Right atrium auricular region (tissue), 2 donors: ENCODE measurements at regions not wholly inside any gene's neighbourhood (a gene's known extent, or its start where the extent isn't known, plus 50 kb on each side); places are given as distances from the start of the nearest gene placed in this dataset.

Experiments
- DNase-seq: peaks from one replicate; pipeline ENCODE4 v3.0.0-alpha.2; 2019; ENCODE audit warnings: low spot score
- H3K27ac ChIP-seq, 2 donors: fragments of 200-600 bp; sonication (generic); 1 replicate in 1 of 2; 2 replicates in 1 of 2; pipeline ENCODE4 v1.5.1; 2016 to 2019
- H3K27me3 ChIP-seq, 2 donors: fragments of 200-600 bp; sonication (generic); one replicate each; pipeline versions ENCODE4 v1.5.1 to v1.6.0; 2017 to 2019
- H3K36me3 ChIP-seq: fragments of 200-600 bp; sonication (generic); one replicate; pipeline ENCODE4 v1.5.1; 2016
- H3K4me1 ChIP-seq, 2 donors: fragments of 200-600 bp; sonication (generic); one replicate each; pipeline versions ENCODE4 v1.5.1 to v1.6.0; 2017 to 2019
- H3K4me3 ChIP-seq, 2 donors: fragments of 200-600 bp; sonication (generic); 1 replicate in 1 of 2; 2 replicates in 1 of 2; pipeline ENCODE4 v1.5.1; 2017 to 2019; ENCODE audit warnings: mild to moderate bottlenecking in 1 of 2, moderate library complexity in 1 of 2
- H3K9me3 ChIP-seq, 2 donors: fragments of 200-600 bp; sonication (generic); one replicate each; pipeline ENCODE4 v1.5.1; 2019
- TF ChIP-seq, protein P1 (sequence below), 2 donors: fragments of 200-600 bp; sonication (generic); IDR thresholded peaks; one replicate each; pipeline ENCODE4 v1.5.1; 2019; ENCODE audit warnings: antibody characterized with exemption in 2 of 2

DNA sequence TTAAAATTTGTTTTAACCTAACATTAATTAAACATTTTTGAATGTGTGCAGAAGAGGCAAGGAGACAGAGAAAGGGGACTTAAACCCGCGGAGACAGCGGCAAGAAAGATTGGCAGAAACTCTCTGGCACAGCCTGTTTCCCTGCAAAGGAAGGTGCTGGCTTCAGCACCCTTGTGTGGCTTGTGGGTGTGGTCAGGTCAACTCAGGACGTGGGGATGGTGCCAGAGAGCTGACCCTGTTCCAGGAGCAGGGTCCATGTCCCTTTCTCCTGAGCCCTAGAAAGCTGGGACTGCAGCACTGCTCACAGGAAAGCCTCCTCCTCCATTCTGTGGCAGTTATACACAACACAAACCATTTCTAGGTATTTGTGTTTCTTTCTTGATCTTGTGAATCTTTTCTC, 176.2 kb upstream of the ST6GAL2 start:
- Histone ChIP-seq H3K27ac (no peak overlapping the region), H3K4me1 (no peaks in the 10 kb centered on the region), H3K27me3 (no peaks in the 10 kb centered on the region), H3K36me3 (no peaks in the 10 kb centered on the region), H3K9me3 (no peaks in the 10 kb centered on the region), H3K4me3 (no peak overlapping the region)
- no peak for DNase-seq
- TF ChIP-seq, protein P1, sequence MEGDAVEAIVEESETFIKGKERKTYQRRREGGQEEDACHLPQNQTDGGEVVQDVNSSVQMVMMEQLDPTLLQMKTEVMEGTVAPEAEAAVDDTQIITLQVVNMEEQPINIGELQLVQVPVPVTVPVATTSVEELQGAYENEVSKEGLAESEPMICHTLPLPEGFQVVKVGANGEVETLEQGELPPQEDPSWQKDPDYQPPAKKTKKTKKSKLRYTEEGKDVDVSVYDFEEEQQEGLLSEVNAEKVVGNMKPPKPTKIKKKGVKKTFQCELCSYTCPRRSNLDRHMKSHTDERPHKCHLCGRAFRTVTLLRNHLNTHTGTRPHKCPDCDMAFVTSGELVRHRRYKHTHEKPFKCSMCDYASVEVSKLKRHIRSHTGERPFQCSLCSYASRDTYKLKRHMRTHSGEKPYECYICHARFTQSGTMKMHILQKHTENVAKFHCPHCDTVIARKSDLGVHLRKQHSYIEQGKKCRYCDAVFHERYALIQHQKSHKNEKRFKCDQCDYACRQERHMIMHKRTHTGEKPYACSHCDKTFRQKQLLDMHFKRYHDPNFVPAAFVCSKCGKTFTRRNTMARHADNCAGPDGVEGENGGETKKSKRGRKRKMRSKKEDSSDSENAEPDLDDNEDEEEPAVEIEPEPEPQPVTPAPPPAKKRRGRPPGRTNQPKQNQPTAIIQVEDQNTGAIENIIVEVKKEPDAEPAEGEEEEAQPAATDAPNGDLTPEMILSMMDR (IDR thresholded peaks at IDR 0.05) = no peak

- H3K36me3 ChIP-seq = no peaks in the 10 kb centered on the region
- H3K4me3 ChIP-seq = no peak overlapping the region
- TF ChIP-seq, protein P1 (IDR thresholded peaks at IDR 0.05) = no peak
- no peak for DNase-seq
- H3K27ac ChIP-seq = no peak overlapping the region
- no peaks in the 10 kb centered on the region for H3K4me1 ChIP-seq
- H3K27me3 ChIP-seq = no peaks in the 10 kb centered on the region
- H3K9me3 ChIP-seq = no peaks in the 10 kb centered on the region
These were observed 176.7 kb upstream of the ST6GAL2 start for GRCh38 chr2:107062599-107063220.

- Histone ChIP-seq H3K9me3 (no peaks in the 10 kb centered on the region), H3K4me3 (no peak overlapping the region), H3K36me3 (no peaks in the 10 kb centered on the region), H3K27ac (no peak overlapping the region), H3K27me3 (no peaks in the 10 kb centered on the region), H3K4me1 (no peaks in the 10 kb centered on the region)
- TF ChIP-seq, protein P1 (IDR thresholded peaks at IDR 0.05) = no peak
- DNase-seq = no peak
These were observed 177.3 kb upstream of the ST6GAL2 start for GRCh38 chr2:107063228-107063627.

- TF ChIP-seq, protein P1 (IDR thresholded peaks at IDR 0.05) = no peak
- no peak overlapping the region for H3K27ac ChIP-seq
- no peak overlapping the region for H3K4me3 ChIP-seq
- H3K4me1 ChIP-seq = no peaks in the 10 kb centered on the region
- H3K27me3 ChIP-seq = no peaks in the 10 kb centered on the region
- no peak for DNase-seq
- no peaks in the 10 kb centered on the region for H3K36me3 ChIP-seq
- no peaks in the 10 kb centered on the region for H3K9me3 ChIP-seq
These were observed 178.8 kb upstream of the ST6GAL2 start for GRCh38 chr2:107064750-107065149.

DNA sequence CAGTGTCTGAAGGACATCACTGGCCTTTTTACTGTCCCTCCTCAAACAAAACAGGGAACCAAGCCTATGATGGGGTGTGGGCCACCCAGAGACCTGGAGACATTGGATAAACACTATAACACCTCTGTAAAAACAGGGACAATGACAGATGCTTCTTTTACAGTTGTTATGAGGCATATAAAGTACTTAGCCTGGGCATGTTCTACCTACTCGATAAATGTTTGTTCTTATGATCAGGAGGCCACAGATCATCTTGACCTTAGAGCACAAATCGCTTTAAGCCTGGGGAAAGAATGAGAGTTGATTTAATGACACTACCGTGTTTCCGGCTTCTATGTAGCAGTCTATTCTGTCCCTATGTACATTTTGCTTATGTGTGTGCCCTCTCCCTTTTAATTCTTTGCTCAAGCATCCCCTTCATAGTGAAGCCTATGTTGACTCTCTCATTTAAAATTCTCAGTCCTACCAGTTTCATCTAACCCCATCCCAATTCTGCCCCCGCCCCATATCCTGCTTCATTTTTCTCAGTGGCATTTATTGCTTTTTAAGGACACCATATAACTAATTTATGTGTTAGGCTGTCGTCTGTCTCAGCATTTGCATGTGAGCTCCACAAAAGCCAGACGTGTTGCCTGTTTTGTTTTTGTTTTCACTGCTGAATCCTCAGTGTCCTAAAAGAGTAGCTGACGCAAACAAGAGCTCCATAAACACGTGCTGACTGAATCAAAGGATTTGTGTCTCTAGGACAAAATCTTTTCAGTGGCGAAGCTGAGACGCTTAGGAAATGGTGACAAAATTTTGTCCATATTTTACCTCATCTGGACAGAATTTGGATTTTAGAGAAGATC, 182.3 kb upstream of the ST6GAL2 start:
- Histone ChIP-seq H3K9me3 (no peaks in the 10 kb centered on the region), H3K27ac (no peak overlapping the region), H3K4me3 (no peak overlapping the region), H3K4me1 (no peaks in the 10 kb centered on the region), H3K36me3 (no peaks in the 10 kb centered on the region), H3K27me3 (no peaks in the 10 kb centered on the region)
- TF ChIP-seq, protein P1 (IDR thresholded peaks at IDR 0.05) = no peak
- no peak for DNase-seq
